HG03457 (cell line): ENCODE measurements at regions not wholly inside any gene's neighbourhood (a gene's known extent, or its start where the extent isn't known, plus 50 kb on each side); places are given as distances from the start of the nearest gene placed in this dataset.

Source experiments
- ATAC-seq: cut with Tn5 transposase; IDR thresholded peaks from one replicate; pipeline ENCODE4 v1.9.1; 2021; ENCODE audit warnings: moderate number of reproducible peaks; ENCODE audit not compliant: unreplicated experiment

DNA sequence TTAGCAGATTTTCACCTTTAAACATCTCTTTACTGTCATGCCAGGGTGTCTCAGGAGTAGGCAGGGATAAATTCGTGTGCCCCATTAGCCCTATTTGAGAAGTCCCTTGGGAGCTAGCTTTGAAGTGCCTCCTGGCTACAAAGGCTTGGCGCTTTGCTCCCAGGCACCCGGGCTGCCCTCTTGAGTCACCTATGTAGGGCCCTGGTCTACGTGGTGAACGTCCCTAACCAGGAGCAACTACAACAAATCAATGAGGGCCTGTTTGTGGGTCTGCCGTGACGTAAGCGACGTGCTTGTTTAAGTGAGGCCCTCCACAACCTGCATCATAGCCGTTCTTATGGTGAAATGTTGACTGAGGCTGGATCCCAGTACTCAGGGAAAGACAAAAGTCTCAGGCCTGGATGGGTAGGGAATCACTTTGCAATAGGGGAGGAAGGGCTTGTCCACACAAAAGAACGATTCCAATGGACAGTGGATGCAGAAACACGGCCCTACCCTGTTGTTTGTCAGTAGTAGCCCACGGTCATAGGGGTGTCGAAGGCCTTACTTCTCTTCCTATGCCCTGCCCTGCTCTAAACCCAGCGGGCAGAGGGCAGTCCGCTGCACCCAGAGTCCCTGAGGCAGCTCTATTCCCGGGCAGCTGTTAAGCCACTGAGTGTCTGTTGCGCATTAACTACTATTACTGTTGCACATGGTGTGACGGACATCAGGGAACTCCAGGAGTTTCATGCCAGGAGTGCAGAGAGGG, 93.9 kb downstream of the INHBB start:
- no peak for ATAC-seq

DNA sequence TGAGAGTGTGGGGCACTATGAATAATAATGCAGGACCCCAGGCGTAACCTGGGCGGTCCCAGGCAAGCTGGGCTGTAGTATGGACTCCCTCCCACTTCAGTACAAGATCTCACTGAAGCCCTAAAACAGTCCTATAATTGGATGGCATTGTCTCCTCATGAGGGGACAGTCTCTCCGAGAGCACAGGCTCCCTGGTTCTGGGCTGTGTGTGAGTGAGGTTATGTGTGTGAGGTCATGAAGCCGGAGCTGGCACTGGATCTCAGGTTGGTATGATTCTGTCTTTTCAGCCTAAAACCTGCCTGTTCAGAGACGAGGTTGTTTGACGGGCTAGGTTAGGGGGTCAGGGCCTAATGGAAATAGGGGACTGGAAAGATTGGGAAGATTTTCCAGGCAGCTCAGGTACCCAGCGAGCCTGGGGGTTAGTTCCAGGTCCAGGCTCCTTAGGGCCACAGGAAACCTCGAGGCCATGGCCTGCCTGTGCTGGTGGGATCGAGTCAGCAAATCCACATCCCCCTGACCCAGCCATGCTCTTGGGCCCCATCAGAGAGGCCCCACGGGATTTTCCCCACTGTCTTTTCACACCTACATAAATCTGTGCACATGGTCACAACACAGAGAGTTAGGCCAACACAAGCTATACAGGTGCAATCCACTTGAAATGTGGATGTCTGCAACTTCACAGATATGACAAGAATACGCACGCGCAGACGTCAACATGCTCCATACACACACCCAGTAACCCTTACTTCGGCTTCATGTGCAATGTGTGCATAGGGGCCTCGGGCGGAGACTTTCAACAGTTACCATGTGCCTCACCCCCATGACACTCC, 94.8 kb downstream of the INHBB start:
- no peak for ATAC-seq

DNA sequence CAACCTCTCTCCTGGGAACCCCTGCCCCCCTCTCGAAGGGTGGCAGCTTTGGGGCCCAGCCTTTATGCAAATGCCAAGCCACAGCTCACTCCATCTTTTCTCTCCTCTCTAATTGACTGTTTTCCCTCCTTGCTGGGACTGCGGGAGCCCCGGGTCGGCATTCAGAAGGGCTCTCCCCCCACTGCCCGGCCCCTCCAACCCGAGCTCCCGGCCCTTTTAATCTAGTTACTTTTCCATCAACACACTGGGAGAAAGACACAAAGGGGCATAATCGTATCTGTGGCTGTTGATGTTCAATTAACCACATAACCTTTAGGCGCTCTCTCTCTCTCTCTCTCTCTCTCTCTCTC, 95.4 kb downstream of the INHBB start:
- no peak for ATAC-seq

DNA sequence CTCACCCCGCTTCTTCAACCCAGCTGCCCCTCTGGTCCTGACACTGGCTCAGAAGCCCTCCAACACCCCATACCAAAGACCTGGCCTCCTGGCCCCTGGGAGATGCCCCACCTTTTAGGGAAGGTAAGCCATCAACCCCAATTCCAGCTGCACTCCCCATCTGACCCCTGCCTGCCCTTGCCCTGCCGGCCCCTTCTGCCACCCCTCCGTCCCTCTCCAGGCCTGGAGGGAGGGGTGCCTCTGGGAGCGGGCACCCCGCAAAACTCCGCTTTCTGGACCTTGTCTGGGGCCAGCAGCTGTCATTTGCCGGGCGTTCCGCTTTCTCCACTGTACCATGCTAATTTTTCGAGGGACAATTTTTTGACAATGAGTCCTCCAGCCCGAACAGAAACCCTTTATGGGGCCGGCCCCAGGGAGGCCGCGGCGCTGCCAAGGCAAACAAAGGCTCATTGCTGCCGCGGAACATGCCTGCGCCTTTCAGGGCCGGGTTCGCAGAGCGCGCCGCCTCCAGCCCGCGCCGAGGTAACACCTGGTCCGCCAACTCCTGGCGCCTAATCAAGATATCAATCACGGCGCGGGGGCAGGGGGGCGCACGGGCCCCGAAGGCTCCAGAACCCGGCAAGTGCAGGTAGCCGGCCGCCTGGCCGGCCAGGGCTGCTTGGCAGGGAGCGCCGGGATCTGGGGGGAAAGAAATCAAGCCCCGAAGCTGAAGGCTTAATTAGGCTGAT, 96.0 kb downstream of the INHBB start:
- no peak for ATAC-seq

DNA sequence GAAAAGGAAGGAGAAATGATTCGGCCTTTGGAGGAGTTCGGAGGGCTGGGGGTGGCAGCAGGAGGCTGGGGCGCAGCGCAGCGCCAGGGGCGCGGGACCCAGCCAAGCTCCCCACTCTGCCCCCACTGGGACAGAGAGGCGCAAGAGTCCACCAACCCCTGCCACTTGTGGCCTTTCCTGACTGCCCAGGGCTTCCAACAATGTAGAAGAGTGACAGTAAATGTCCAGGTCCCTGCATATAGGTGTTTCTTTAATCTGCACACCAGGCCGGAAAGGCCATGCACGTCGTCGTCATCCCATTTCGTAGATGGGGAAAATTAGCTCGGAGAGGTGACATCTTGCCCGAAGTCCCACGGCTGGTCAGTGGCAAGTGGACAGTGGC, 96.6 kb downstream of the INHBB start:
- ATAC-seq = no peak

DNA sequence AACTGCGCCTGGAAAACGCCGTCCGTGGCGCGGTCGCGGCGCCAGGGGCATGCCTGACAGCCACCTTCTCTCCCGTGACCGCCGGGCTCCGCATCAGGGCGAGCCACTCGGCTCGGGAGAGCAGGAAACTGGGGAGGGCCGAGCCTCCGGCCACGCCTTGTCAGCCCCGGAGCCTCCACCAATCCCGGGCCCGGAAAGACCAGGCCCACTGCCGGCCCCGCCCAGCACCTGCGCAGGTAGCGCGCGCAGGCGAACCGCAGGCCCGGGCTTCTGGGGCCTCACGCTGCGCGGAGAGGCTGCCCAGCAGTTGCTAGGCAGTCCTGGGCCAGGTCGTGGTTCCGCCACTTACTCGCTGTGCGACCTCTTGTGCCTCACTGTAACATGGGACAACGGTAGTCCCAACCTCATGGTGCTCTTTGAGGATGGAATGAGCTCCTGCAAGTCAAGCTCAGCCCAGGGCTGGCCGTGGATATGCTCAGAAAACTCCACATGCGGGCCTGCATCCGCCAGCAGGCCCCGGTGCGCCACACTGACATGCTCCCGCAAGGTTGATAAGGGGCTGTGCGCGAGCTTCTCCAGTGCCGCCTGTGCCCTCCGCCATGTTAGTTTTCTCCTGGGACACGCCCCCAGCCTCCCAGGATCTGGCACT, 97.1 kb downstream of the INHBB start:
- ATAC-seq = no peak

DNA sequence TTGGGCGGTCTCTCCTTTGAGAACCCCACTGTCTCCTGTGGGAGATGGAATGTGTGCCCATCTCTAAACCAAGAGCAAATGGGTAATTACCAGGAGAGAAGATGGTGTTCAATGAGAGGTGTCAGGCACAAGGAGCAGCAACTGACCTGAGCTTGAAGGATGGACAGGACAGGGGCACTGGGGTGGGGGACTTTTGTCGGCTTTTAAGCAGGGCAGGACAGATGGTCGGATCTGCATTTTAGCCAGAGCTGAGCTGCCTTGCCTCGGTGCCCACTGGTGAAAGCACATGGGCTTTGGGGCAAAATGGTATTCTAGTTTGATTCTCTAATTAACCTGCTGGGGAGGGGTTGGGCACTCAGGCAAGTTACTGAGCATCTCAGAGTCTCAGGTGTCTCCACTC, 98.0 kb downstream of the INHBB start:
- ATAC-seq = no peak

DNA sequence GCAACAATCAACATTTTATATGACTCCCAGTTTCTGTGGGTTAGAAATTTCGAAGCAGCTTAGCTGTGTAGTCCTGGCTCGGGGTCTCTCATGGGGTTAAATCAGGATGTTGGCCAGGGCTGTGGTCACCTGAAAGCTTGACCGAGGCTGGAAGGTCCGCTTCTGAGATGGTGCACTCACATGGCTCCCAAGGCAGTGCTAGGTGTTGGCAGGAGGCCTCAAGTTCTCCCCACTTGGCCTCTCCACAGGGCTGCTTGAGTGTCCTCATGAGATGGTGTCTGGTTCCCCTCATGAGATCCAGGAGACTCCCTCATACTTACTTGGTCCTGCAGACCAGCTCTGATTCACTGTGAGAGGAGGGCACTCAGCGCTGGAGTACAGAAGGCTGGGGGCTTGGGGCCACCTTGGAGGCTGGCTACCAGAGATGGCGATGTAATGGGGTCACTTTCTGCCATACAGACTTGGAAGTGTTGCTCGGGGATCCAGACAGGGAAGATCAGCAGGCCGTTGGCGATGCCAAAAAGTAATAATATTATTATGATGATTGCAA, 98.8 kb downstream of the INHBB start:
- ATAC-seq = no peak

DNA sequence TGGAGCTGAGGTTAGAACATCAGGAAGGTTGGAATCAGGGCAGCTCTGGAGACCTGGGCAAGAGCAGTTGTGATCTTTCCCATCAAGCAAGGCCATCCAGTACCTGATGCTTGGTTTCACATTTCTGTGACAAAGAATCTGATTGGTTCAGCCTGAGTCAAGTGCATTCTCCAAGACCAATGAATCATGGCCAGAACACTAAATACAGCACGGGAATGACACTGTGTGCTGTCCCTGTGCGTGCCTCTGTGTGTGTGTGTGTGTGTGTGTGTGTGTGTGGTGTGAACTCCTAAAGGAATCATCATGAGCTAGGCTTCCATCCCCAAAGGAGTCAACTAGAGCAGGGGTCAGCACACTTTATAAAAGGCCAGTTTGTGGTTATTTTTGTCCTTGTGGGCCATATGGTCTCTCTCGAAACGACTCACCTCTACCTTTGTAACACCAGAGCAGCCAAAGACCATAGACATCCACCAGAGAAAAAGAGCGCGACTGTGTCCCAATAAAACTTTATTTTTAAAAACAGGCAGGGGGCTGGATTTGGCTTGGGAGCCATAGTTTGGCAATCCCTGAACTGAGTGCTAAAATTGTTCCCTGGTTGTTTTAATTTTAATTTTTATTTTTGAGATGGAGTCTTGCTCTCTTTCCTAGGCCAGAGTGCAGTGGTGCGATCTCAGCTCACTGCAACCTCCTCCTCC, 99.7 kb downstream of the INHBB start:
- no peak for ATAC-seq

DNA sequence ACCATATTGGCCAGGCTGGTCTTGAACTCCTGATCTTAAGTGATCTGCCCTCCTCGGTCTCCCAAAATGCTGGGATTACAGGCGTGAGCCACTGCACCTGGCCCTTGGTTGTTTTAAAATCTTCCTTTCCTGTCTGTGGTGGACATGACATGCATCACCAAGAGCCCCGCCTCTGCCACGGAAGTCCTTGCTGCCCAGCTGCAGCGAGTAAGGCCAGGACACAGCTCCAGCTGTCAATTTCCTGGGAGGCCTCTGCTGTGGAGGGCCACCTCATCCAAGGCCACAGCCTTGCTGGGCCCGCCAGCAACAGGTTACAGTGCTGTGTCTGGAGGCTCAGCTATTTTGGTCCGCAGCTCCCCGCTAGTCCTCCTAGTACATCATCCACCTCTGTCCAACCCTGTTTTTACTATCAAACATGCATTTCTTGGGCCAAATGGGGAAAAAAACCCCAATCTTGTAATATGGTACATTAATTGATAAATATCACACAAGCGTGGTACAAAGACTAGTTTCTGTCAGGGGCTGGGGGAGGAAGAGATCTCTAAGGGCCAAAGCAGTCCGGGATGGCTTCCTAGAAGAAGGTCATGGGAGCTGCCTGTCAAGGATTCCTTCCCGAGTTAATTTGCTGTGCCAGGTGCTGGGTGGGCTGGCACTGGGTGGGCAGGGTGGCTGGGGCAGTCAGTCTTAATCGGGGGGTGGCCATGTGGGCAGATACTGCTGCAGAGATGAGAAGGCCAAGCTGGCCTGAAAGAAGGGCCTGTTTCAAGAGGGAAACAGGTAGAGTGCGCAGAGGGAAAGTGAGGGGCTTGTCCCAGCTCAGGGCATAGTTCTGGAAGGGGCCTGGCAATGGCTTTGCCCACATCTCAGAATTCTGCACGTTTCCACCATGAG, 100.5 kb downstream of the INHBB start:
- no peak for ATAC-seq

DNA sequence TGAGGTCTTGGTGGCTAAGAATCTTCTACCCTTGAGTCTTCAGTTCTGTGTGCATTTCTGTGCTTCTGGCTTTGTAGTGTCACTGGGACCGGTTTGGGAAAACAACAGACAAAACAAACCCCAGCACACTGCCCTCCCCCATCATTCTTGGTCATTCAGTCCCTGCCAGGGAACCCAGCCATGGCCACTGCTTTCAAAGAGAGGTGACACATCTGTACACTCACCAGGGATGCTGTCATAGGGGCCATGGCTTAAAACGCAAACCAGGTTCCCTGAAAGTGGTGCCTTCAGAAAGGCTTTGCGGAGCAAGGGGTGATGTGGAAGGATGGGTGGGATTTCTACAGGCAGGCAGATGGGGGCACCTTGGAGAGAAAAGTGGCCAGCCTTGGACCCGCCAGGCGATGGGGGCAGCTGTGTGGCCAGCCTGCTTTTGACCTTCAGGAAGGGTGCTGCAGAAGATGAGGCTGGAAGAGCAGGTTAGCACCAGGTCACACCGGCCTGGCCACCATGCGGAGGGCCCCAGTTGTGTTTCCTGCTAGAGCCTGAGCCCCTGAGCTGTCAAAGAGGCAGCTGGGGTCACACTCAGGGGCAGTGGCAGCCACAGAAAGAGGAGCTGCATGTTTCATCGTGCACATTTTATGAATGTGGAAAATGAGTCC, 101.3 kb downstream of the INHBB start:
- no peak for ATAC-seq

DNA sequence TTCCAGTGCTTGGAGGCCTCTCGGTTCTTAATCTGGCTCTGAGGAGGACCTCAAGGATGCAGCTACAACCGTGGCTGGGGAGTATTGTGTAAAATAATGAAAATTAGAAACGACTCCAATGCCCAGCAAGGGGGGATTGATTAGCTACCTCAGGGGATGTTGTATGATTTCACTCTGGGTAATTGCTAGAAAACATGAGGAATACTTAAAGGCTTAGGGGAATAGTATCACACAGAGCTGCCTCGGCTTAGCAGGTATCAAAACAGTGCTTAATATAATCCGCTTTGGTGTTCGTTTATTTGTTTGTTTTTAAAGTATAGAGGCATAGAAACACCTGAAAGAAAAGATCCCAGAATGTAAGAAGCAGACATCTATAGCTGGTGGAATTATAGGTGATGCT, 102.5 kb downstream of the INHBB start:
- ATAC-seq = no peak

DNA sequence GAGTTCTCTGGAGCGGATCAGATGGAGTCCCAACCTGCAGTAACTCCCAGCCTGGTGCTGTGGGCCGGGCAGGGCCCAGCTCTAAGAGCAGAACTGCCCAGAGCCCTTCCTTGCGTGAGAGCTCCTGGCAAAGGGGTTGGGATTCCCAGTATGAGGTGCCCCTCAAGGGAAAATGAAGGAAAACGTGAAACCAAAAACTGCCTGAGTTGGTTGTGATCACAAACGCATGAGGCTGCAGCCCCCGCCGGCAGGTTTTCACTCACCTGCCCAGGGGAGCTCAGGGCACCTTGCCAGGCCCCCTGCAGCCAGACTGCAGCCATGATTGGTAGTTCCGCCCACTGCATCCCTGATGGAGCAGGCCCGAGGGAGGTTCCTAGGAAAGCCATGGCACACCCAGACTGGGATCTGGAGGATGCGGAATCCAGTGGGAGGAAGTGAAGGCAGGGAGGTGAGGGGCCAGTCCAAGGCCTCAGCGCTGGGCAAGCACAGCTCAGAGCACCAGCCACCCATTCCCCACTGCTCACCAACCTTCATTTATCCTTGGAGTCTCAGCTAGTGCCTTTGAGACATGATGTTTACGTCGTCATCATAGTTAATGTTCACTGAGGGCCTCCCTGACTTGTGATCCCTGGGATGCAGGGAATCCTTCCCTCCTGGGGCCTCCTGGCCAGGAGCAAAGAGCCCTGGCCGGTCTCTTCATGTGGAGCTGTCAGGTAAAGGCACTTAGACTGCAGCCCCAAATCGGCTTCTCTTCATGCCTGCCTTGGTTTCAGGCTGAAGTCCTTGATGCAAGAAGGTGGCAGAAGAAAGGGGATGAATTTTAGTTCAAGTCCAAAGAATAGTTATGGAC, 103.2 kb downstream of the INHBB start:
- ATAC-seq = no peak

DNA sequence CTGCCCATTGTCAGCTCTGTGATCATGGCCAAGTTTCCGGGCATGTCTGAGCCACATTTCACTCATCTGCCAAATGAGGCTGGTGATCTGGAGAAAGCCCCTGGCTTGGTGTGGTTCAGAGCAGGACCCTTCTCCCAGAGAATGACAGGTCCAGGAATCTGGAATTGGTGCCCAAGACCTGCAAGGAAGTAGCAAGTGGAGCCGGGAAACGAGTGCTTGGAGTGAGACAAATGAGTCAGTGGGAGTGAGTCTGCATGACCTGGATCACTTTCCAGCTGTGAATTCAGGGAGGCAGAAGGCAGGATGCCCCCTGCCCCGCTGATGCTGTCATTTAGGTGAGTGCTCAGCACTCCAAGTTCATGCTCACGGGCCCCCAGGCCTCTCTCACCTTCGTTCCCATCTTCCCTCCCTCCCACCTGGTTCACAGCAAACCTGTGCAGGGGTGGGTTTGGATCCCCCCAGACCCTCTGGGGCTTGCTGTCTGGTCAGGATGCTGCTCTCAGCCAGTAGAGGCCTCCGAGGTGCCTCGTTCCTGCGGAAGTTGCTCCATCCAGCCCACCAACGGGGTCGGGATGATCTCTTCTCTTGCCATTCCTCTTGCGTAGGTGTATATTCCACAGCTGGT, 104.4 kb downstream of the INHBB start:
- no peak for ATAC-seq

DNA sequence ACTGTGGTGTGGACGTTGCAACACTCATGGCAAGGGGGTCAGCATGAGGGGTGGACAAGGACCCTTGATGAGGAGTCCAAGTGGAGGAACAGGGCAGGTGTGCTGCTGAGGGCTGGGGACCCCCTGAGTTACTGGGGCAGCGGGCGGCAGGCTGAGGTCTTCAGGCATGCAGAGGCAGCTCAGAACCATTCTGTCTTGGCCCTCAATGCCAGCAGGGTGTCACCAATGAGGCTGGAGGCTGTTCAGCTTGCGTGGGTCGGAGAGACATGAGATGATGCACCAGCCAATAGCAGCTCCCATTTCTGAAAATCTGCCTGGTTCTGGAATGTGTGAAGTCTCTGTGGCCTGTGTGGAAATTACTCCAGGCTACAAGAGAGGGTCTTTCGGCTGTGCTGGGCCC, 105.4 kb downstream of the INHBB start:
- no peak for ATAC-seq

DNA sequence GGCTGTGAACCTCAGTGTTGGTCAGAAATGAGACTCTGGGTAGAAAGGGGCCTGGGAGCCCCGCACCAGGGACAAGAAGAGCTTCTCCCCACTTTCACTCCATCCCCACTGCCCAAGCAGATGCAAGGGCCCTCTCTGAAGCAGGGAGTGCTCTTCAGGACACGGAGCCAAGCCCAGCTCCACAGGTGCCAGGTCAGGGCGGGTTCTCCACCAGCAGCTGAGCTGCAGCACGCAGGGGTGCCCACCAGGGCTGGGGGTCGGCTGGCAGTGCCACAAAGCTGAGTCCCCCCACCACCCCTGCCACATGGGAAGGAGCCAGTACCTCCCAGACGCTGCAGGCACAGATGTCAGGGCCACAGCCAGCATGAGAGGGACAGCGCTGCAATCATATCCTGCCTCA, 106.2 kb downstream of the INHBB start:
- ATAC-seq = no peak

DNA sequence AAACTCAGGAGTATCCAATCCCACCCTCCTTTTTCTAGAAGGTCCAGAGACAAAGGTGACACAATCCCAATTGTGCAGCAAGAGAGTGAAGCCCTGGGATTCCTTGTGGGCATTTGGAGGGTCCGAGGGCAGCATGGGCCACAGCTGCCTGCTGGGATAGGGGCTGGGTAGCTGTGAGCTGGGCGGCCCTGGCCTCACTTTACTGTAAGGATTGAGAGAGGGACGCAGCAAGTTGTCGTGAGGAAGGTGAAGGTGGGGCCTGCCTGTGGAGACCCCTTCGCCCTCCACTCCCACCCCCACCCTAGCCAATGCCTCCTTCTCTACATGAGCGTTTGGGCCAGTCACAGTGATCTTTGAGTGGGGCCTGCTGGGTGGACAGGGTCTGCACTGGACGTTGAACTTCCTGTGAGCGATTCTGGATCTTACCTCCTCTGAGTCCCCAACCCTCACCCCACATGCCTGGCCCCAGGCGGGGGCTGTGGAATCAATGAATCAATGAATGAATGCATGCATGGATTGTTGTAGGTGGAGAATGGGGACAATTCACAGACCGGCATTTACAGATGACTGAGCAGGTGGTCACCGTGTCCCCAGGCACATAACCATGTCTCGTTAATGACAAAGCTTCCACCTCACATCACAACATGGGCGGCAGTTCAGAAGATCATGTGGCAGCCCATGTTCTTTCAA, 107.2 kb downstream of the INHBB start:
- ATAC-seq = no peak
